ENCODE measurements at regions not wholly inside any gene's neighbourhood (a gene's known extent, or its start where the extent isn't known, plus 50 kb on each side); places are given as distances from the start of the nearest gene placed in this dataset.

GRCh38 chr18:51510020-51510419 is 312.5 kb upstream of the MEX3C start:
- TF ChIP-seq CTCF (conservative IDR thresholded peaks at IDR 0.05; ENCODE audit: low read length) (no peak), EZH2phosphoT487 (IDR thresholded peaks at IDR 0.05; ENCODE audit: borderline replicate concordance, low read depth, low read length) (no peak)

Data from OCI-LY7 (cell line).